ENCODE measurements at regions not wholly inside any gene's neighbourhood (a gene's known extent, or its start where the extent isn't known, plus 50 kb on each side); places are given as distances from the start of the nearest gene placed in this dataset.

DNA sequence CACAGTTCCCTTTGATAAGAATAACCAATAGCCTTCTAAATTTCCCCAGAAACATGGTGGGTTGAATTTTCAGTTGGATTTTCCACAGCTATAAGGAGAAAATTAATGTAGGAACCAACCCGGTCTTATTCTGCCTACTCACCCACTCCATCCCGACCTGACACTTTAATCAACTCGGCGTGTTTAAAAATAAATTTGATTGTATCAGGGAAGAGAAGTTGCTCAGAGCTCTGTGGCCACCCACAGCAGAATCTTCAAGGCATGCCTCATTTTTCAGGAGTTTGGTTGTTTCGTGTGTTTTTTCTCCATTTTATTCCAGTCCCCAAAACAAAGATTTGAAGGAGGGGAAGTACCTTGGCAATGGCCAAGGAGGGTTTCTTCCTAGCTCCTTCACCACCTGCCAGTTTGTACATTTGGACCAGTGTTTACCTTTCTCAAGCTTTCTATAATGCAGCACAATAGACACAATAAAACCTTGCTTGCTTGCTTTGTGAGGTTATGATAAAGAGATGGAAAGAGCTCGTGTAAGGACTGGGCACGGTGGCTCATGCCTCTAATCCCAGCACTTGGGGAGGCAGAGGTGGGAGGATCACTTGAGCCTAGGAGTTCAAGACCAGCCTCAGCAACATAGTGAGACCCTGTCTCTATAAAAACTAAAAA, 297.2 kb upstream of the JARID2 start:
- TF ChIP-seq POLR2A (IDR thresholded peaks at IDR 0.05; ENCODE audit: low read length) (no peak), GATA1 (IDR thresholded peaks at IDR 0.05; ENCODE audit: low read depth, low read length) (no peak)

Data from erythroblast (primary cell).